Lower lobe of right lung (tissue), 2 donors: ENCODE measurements at regions not wholly inside any gene's neighbourhood (a gene's known extent, or its start where the extent isn't known, plus 50 kb on each side); places are given as distances from the start of the nearest gene placed in this dataset.

Experiments used
- ATAC-seq, 2 donors: fragments of 200-7000 bp; cut with Tn5 transposase; one replicate each; pipeline ENCODE4 v1.9.1; 2020 to 2022; ENCODE audit warnings: mild to moderate bottlenecking in 2 of 2, moderate library complexity in 2 of 2
- DNase-seq: peaks from one replicate; pipeline ENCODE4 v3.0.0-alpha.2; 2020
- H3K27ac ChIP-seq: fragments of 200-600 bp; one replicate; pipeline ENCODE4 v1.8.0; 2022
- H3K27me3 ChIP-seq: fragments of 200-600 bp; one replicate; pipeline ENCODE4 v1.8.0; 2022; ENCODE audit warnings: low read depth
- H3K36me3 ChIP-seq: fragments of 200-600 bp; one replicate; pipeline ENCODE4 v1.8.0; 2022; ENCODE audit warnings: mild to moderate bottlenecking
- H3K4me1 ChIP-seq: fragments of 200-600 bp; one replicate; pipeline ENCODE4 v1.8.0; 2022
- H3K4me3 ChIP-seq: fragments of 200-600 bp; one replicate; pipeline ENCODE4 v1.8.0; 2022; ENCODE audit warnings: mild to moderate bottlenecking
- H3K9me3 ChIP-seq: fragments of 200-600 bp; one replicate; pipeline ENCODE4 v1.8.0; 2022
- CTCF ChIP-seq: fragments of 200-600 bp; IDR thresholded peaks from one replicate; pipeline ENCODE4 v1.8.0; 2022; ENCODE audit warnings: antibody characterized with exemption, mild to moderate bottlenecking
- intact Hi-C: fragments of 100-400 bp; cut with DNase I; formaldehyde crosslinking; loops from one replicate; pipeline ENCODE4 v1.11.0; 2022
- donor health status: DM: no; HTN: yes; CAD: no; lungs with severe emphysema.

- DNase-seq, result no peak
These were observed 57.0 kb upstream of the NEURL1B start for GRCh38 chr5:172583931-172584511.

DNA sequence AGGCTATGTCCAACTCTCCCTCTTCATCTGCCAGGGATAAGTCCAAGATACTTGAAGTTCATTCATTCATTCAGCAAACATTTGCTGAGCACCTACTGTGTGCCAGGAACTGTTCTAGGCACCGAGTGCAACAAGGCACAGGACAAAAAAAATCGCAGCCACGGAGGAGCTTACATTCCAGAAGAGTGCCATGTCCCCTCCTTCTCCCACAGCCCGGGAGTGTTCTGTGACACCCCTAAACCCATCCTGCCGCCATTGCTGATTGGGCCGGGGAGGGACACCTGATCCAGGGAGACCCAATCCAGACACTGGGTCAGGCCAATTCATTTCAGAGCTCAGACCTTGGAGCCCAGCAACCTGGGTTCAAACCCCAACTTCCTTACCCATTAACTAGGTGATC lies 58.1 kb upstream of the NEURL1B start:
- Histone ChIP-seq H3K9me3 (no peaks in the 10 kb centered on the region), H3K36me3 (no peaks in the 10 kb centered on the region), H3K4me1 (peaks cover 30% of the 10 kb centered on the region), H3K4me3 (no peak overlapping the region), H3K27ac (peak overlapping the region; percentile 85), H3K27me3 (no peaks in the 10 kb centered on the region)
- no peak for ATAC-seq
- no peak for TF ChIP-seq CTCF
- intact Hi-C loops, result no loop called here
- no peak for DNase-seq

More at GRCh38 chr5:172583931-172584511, 57.0 kb upstream of the NEURL1B start:
- intact Hi-C loops, result no loop called here
- Histone ChIP-seq H3K27me3 (no peaks in the 10 kb centered on the region), H3K27ac (peak overlapping the region; percentile 85), H3K36me3 (no peaks in the 10 kb centered on the region), H3K9me3 (no peaks in the 10 kb centered on the region), H3K4me1 (peaks cover 30% of the 10 kb centered on the region), H3K4me3 (no peak overlapping the region)
- peak; percentile 67 to 75 for ATAC-seq
- TF ChIP-seq CTCF, result no peak

DNA sequence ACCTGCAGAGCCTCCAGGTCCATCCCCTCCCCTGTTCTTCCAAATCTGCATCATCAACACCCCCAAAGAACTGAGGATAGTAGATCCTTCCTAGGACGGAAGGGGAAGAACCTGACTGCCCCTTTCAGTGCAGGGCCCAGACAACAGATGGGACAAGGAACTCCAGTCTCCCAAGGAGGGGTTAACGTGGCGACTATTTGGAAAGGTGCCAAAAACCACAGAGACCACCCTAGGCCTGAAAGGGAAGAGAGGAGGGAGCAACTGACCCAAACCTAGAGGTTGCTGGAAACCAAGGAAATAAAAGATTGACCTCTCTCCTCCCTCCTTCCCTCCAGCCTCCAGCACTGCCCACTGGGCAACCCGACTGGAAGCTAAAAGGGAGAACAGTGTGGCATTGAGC lies 59.7 kb upstream of the NEURL1B start:
- intact Hi-C loops, result no loop called here
- no peak for TF ChIP-seq CTCF
- ATAC-seq, result no peak
- Histone ChIP-seq H3K9me3 (no peaks in the 10 kb centered on the region), H3K27ac (no peak overlapping the region), H3K4me1 (peaks cover 31% of the 10 kb centered on the region), H3K4me3 (no peak overlapping the region), H3K27me3 (no peaks in the 10 kb centered on the region), H3K36me3 (no peaks in the 10 kb centered on the region)
- no peak for DNase-seq

DNA sequence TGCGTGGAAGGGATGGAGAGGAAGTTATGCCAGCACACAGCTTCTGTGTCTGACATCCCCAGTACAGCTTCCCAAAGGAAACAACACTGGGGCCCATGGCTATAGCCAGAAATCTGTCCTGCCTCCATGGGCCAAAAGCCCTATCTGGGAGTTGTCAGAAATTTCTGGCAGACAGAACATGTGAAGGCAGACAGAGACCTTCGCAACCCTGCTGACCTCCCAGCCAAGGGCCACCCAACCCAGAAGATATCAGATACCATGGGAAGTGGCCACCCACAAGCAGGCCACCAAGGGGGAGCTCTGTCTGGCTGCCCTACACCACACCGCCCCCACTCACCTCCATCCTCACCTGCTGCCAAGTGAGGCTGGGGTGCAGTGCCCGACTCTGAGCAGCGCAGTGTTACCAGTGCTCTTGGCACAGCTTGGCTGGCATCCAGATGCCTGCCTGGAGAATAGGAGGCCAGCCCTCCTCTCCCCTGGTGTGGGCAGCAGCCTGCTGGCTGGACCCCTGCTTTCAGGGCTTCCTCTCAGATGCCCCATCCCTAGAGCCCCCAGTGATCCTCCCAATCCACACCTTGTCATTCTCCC lies 61.6 kb upstream of the NEURL1B start:
- no peaks in the 10 kb centered on the region for H3K27me3 ChIP-seq
- no peak for ATAC-seq
- H3K9me3 ChIP-seq, result no peaks in the 10 kb centered on the region
- no peaks in the 10 kb centered on the region for H3K36me3 ChIP-seq
- peaks cover 28% of the 10 kb centered on the region for H3K4me1 ChIP-seq
- intact Hi-C loops, result no loop called here
- H3K27ac ChIP-seq, result no peak overlapping the region
- TF ChIP-seq CTCF, result no peak
- DNase-seq, result no peak
- H3K4me3 ChIP-seq, result no peak overlapping the region

DNA sequence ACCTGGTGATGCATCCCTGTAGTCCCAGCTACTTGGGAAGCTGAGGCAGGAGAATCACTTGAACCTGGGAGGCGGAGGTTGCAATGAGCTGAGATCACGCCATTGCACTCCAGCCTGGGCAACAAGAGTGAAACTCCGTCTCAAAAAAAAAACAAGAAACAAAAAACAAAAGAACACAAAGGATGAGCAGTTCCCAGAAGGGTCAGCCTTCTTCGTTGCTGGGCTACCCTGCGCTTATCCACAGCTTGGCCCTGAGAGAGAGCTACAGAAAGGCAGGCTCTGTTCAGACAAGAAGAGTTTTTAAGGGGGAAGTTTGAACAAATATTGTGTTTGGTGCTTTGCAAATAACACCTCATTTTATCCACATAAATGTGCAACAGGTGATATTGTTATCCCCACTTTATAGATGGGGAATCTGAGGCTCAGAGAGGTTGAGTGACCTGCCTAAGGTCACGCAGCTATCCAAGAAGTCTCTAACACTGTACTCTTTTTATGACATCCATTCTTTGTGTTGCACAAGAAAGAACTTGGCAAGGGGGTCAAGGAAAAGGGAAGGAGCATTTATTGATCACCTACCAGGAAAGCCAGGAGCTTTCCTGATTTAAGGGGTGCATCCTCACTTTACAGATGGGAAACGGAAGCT lies 63.7 kb upstream of the NEURL1B start:
- intact Hi-C loops, result no loop called here
- no peak for DNase-seq
- Histone ChIP-seq H3K9me3 (no peaks in the 10 kb centered on the region), H3K4me3 (no peak overlapping the region), H3K4me1 (peaks cover 12% of the 10 kb centered on the region), H3K36me3 (no peaks in the 10 kb centered on the region), H3K27me3 (no peaks in the 10 kb centered on the region), H3K27ac (no peak overlapping the region)
- no peak for TF ChIP-seq CTCF
- no peak for ATAC-seq
